ENCODE measurements at regions not wholly inside any gene's neighbourhood (a gene's known extent, or its start where the extent isn't known, plus 50 kb on each side); places are given as distances from the start of the nearest gene placed in this dataset.

DNA sequence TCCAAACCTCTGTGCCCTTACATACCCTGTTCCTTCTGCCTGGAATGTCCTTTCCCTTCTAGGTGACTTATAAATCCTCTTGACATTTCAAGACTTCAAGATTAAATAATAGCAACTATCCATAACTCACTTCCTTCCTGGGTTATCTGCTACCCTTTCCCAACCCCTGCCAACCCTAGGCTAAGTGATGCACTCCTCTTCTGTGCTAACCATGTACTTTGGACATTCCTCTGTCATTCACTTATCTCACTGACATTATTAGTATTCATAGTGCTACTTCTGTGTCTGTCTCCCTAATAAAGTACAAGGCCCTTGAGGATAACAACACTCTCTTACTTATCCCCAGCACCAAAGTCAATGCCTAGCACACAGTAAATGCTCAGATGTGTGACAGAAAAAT is 307.1 kb downstream of the ENC1 start:
- peaks cover 8% of the 10 kb centered on the region for H3K4me1 ChIP-seq (ENCODE audit: control insufficient read depth, insufficient read depth, low read length, poor library complexity, severe bottlenecking)
- H3K4me3 ChIP-seq (ENCODE audit: extremely low read depth, insufficient read depth, low read length, poor library complexity, severe bottlenecking) = no peak overlapping the region
- H3K27ac ChIP-seq (ENCODE audit: low read depth, low read length, severe bottlenecking) = no peak overlapping the region
- no peaks in the 10 kb centered on the region for H3K36me3 ChIP-seq (ENCODE audit: control insufficient read depth, insufficient read depth, low read length)
- H3K9me3 ChIP-seq (ENCODE audit: control insufficient read depth, low read length) = no peaks in the 10 kb centered on the region

DNA sequence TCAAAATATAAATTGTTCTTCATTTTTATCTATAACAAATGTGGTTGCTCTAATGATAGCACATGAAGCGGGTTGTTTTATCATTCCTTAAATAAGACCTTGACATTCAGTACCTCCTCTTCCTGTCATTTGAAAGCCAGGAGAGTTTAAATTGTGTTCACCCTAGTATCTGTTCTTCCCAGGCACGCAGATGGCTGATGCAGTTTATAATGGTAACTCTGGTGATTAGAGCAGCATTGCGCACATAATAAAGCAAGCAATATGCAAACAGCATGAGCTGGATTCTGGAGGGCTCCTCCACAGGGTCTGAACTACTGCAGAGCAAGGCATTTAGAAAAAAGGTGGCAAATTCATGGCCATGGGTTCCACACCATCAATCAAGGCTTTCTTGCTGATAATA is 307.8 kb downstream of the ENC1 start:
- H3K9me3 ChIP-seq (ENCODE audit: control insufficient read depth, low read length) = no peaks in the 10 kb centered on the region
- no peak overlapping the region for H3K27ac ChIP-seq (ENCODE audit: low read depth, low read length, severe bottlenecking)
- 100% methylated on average over 1 to 2 of the region's 3 CpGs for WGBS, 2 experiments (ENCODE audit: insufficient coverage in 2 of 2)
- no peak overlapping the region for H3K4me3 ChIP-seq (ENCODE audit: extremely low read depth, insufficient read depth, low read length, poor library complexity, severe bottlenecking)
- H3K4me1 ChIP-seq (ENCODE audit: control insufficient read depth, insufficient read depth, low read length, poor library complexity, severe bottlenecking) = peaks cover 5% of the 10 kb centered on the region
- H3K36me3 ChIP-seq (ENCODE audit: control insufficient read depth, insufficient read depth, low read length) = no peaks in the 10 kb centered on the region

DNA sequence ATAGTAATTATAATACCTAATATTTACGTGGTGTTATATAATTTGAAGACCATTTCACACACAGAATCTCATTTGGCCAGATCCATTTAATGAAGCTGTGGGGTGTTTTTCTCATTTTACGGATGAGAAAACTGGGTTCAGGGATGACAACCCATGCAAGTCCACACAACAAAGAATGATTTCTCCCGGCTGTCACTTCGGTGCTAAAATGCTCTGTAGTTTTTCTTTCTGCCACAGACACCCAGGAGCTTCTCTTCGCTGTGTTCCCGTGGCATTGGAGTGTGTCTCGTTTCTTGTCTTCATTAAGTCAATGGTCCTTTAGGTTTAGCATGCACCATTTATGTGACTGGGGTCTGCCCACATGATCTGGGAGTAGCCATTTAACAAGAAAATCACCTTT is 308.5 kb downstream of the ENC1 start:
- Histone ChIP-seq H3K4me3 (ENCODE audit: extremely low read depth, insufficient read depth, low read length, poor library complexity, severe bottlenecking) (no peak overlapping the region), H3K27ac (ENCODE audit: low read depth, low read length, severe bottlenecking) (no peak overlapping the region), H3K9me3 (ENCODE audit: control insufficient read depth, low read length) (no peaks in the 10 kb centered on the region), H3K36me3 (ENCODE audit: control insufficient read depth, insufficient read depth, low read length) (no peaks in the 10 kb centered on the region), H3K4me1 (ENCODE audit: control insufficient read depth, insufficient read depth, low read length, poor library complexity, severe bottlenecking) (peaks cover 7% of the 10 kb centered on the region)
- WGBS, 2 experiments (ENCODE audit: insufficient coverage in 2 of 2) = 92 to 98% methylated on average over 5 to 6 of the region's 7 CpGs

DNA sequence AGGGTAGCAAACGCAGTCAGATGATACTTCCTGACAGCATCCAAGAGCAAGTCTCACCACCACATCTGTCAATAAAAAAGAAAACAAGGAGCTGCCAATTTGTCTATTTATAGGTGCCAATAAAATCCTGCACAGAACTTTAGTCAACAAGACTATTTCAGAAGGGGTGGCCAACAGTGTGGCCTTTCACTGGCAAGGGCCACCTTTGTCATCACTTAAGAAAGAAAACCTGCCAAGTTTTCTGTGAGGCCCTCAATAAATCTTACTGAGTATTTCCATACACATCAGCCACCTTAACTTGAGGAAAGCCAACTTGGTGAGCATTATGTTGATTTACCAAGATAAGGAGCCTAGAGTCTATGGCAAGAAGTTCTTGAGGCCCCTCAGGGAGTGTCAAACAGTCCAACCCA is 312.3 kb downstream of the ENC1 start:
- H3K27ac ChIP-seq (ENCODE audit: low read depth, low read length, severe bottlenecking) = no peak overlapping the region

DNA sequence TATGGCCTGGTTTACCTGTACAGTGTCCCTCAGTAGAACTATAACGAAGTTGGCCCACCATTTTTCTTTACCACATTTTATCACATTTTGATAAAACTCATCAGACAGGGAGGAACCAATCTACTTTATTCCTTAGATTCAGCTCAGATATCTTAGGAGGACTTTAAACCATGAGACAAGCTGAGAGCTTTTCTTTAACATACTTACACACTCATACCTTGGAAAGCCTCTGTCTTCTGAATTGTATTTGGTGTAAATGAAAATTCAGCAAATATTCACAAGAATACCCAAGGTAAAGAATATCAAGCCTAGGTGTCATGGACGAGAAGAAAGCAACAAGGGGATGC is 313.2 kb downstream of the ENC1 start:
- Histone ChIP-seq H3K4me3 (ENCODE audit: extremely low read depth, insufficient read depth, low read length, poor library complexity, severe bottlenecking) (no peak overlapping the region), H3K27ac (ENCODE audit: low read depth, low read length, severe bottlenecking) (peak overlapping the region; percentile 76), H3K9me3 (ENCODE audit: control insufficient read depth, low read length) (no peaks in the 10 kb centered on the region), H3K36me3 (ENCODE audit: control insufficient read depth, insufficient read depth, low read length) (no peaks in the 10 kb centered on the region), H3K4me1 (ENCODE audit: control insufficient read depth, insufficient read depth, low read length, poor library complexity, severe bottlenecking) (peaks cover 14% of the 10 kb centered on the region)
- WGBS, 2 experiments (ENCODE audit: insufficient coverage in 2 of 2) = 91% methylated on average over 1 of the region's 2 CpGs; no CpG with 5 or more reads in 1 of the 2 experiments

More for the DNA sequence above, 312.3 kb downstream of the ENC1 start:
- peaks cover 14% of the 10 kb centered on the region for H3K4me1 ChIP-seq (ENCODE audit: control insufficient read depth, insufficient read depth, low read length, poor library complexity, severe bottlenecking)
- H3K4me3 ChIP-seq (ENCODE audit: extremely low read depth, insufficient read depth, low read length, poor library complexity, severe bottlenecking) = no peak overlapping the region
- 100% methylated on average over 1 of the region's 1 CpG; no CpG with 5 or more reads in 1 of the 2 experiments for WGBS, 2 experiments (ENCODE audit: insufficient coverage in 2 of 2)
- no peaks in the 10 kb centered on the region for H3K9me3 ChIP-seq (ENCODE audit: control insufficient read depth, low read length)
- H3K36me3 ChIP-seq (ENCODE audit: control insufficient read depth, insufficient read depth, low read length) = no peaks in the 10 kb centered on the region

DNA sequence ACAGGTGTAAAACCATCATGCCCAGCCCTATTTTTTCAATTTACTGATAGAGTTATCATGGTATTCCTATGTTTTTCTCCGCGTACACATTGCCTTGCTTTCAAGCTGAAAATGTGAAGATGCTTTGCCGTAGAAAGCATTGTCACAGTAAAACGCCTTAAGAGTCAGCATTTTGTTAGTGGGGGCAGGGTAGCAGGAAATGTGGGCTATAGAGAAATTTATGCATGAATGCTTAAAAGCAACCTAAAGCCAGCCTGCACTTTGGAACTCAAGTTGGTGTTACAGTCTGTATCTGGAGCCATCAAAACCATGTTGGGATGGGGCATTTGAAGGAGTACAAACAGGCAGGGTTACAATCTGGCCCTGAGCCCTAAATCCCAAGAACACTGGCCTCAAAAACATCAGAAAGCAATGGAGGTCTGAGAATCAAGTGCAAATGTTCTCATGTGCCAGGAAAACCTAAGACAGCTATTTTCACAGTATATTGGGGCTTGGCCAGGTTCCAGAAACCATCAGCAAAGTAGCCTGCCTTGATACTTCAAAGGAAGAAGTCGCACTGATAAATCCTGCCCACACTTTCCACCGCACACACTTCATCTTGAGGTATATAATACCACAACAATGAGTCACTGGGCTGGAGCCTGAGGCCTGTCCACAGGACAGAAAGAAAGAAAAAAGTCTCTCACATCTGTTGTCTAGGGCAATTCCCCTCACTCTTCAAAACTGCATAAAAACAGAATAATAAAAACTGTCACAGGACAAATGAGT is 313.8 kb downstream of the ENC1 start:
- Histone ChIP-seq H3K4me1 (ENCODE audit: control insufficient read depth, insufficient read depth, low read length, poor library complexity, severe bottlenecking) (peaks cover 14% of the 10 kb centered on the region), H3K36me3 (ENCODE audit: control insufficient read depth, insufficient read depth, low read length) (no peaks in the 10 kb centered on the region), H3K9me3 (ENCODE audit: control insufficient read depth, low read length) (no peaks in the 10 kb centered on the region), H3K4me3 (ENCODE audit: extremely low read depth, insufficient read depth, low read length, poor library complexity, severe bottlenecking) (no peak overlapping the region), H3K27ac (ENCODE audit: low read depth, low read length, severe bottlenecking) (peak overlapping the region; percentile 76)
- 88 to 93% methylated on average over 3 to 6 of the region's 6 CpGs for WGBS, 2 experiments (ENCODE audit: insufficient coverage in 2 of 2)

DNA sequence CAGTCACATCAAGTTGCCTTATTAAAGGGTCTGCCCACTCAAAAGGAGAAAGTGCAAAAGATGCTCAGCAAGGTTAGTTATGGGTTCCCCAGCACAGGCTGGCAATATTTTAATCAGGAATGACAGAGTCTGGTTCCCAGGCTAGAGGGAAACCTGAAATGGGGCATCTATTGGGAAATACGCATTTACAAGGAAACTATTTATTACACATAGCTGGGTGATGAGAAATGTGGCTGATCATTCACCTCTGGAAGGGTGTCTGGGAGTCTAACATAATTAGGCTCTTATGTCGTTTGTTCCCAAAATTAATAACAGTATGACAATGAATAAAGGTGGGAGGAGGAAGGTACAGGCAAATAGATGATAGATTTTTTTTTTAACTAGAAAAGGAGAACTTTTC is 314.7 kb downstream of the ENC1 start:
- no CpG with 5 or more reads among the region's 2 CpGs for WGBS, 2 experiments (ENCODE audit: insufficient coverage in 2 of 2)
- Histone ChIP-seq H3K4me1 (ENCODE audit: control insufficient read depth, insufficient read depth, low read length, poor library complexity, severe bottlenecking) (peaks cover 14% of the 10 kb centered on the region), H3K27ac (ENCODE audit: low read depth, low read length, severe bottlenecking) (no peak overlapping the region), H3K9me3 (ENCODE audit: control insufficient read depth, low read length) (no peaks in the 10 kb centered on the region), H3K4me3 (ENCODE audit: extremely low read depth, insufficient read depth, low read length, poor library complexity, severe bottlenecking) (no peak overlapping the region), H3K36me3 (ENCODE audit: control insufficient read depth, insufficient read depth, low read length) (no peaks in the 10 kb centered on the region)

DNA sequence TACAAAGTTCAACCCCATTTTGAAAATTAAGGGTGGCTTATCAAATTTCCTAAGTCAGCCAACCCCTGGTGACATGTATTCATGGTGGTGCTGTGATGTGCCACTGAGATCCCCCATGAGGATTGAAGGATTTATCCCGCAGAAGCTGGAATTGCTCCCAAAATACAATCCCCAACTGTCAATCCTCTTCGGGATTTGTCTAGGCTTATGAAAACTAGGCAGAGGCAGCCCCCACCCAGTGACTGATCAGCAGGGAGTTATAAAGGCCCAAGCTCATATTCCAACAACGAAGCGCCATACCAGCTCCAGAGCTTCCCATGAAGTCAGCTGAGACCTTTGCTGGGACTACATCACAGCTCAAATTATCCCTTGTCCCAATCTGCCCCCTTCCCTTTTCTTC is 316.0 kb downstream of the ENC1 start:
- Histone ChIP-seq H3K27ac (ENCODE audit: low read depth, low read length, severe bottlenecking) (no peak overlapping the region), H3K9me3 (ENCODE audit: control insufficient read depth, low read length) (no peaks in the 10 kb centered on the region), H3K36me3 (ENCODE audit: control insufficient read depth, insufficient read depth, low read length) (no peaks in the 10 kb centered on the region), H3K4me3 (ENCODE audit: extremely low read depth, insufficient read depth, low read length, poor library complexity, severe bottlenecking) (no peak overlapping the region), H3K4me1 (ENCODE audit: control insufficient read depth, insufficient read depth, low read length, poor library complexity, severe bottlenecking) (peaks cover 14% of the 10 kb centered on the region)
- 94 to 100% methylated on average over 4 of the region's 4 CpGs for WGBS, 2 experiments (ENCODE audit: insufficient coverage in 2 of 2)

DNA sequence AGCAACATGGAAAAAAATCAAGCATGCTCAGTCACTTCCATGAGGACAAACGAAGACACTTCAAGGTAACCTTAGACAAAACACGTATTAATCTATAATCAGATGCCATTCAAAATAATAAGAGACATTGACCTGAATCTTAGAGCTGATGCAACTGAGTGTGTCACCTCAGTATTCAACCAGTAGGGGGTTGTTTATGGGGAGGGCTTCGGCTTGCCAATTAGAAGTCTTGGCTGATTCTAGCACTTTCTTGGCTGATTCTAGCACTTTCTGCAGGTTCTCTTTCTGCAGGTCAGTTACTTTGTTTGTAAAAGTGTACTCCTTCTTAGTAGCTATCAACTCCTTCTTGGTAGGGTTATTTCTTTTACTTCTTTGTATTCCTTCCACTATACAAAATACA is 317.6 kb downstream of the ENC1 start:
- no peak overlapping the region for H3K27ac ChIP-seq (ENCODE audit: low read depth, low read length, severe bottlenecking)
- peaks cover 14% of the 10 kb centered on the region for H3K4me1 ChIP-seq (ENCODE audit: control insufficient read depth, insufficient read depth, low read length, poor library complexity, severe bottlenecking)
- H3K4me3 ChIP-seq (ENCODE audit: extremely low read depth, insufficient read depth, low read length, poor library complexity, severe bottlenecking) = no peak overlapping the region
- no peaks in the 10 kb centered on the region for H3K9me3 ChIP-seq (ENCODE audit: control insufficient read depth, low read length)
- WGBS, 2 experiments (ENCODE audit: insufficient coverage in 2 of 2) = 100% methylated on average over 1 of the region's 3 CpGs; no CpG with 5 or more reads in 1 of the 2 experiments
- H3K36me3 ChIP-seq (ENCODE audit: control insufficient read depth, insufficient read depth, low read length) = no peaks in the 10 kb centered on the region

DNA sequence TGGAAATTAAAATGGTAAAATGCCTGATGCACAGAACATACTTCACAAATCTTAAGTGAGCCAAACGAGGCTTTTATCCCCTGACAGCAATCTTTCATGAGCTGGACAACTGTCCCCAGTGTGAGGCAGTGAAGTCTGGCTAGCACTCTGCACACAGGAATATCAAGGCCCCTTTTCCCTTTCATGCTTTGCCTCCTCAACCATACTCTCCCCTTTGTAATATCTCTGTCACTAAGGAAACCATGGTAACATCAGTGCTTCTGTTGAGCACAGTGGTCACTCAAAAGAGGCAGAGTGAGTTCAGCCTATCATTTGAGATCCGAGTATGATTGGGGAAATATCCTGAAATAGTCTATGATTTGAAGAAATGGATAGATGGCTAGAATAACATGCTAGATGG is 318.3 kb downstream of the ENC1 start:
- no peaks in the 10 kb centered on the region for H3K36me3 ChIP-seq (ENCODE audit: control insufficient read depth, insufficient read depth, low read length)
- 71 to 88% methylated on average over 2 of the region's 2 CpGs for WGBS, 2 experiments (ENCODE audit: insufficient coverage in 2 of 2)
- H3K4me3 ChIP-seq (ENCODE audit: extremely low read depth, insufficient read depth, low read length, poor library complexity, severe bottlenecking) = no peak overlapping the region
- no peaks in the 10 kb centered on the region for H3K9me3 ChIP-seq (ENCODE audit: control insufficient read depth, low read length)
- H3K4me1 ChIP-seq (ENCODE audit: control insufficient read depth, insufficient read depth, low read length, poor library complexity, severe bottlenecking) = peaks cover 9% of the 10 kb centered on the region
- no peak overlapping the region for H3K27ac ChIP-seq (ENCODE audit: low read depth, low read length, severe bottlenecking)

DNA sequence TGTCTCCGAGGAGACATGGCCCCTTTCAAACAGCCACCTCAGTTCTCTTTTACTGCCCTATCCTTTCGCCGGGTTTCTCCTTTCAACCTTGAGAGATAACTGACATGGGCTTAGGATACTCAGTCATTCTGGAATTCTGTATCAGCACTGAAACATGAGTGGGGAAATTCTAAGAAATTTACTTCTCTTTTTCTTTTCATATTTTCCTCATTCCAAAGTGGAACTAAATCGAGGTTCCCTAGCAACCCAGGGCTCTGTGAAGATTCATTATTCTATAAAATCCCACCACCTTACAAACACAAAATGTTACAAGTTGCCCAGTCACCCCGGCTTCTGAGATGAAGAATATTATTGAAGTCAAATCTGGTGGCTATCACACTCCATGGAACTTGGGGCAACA is 319.2 kb downstream of the ENC1 start:
- 95 to 100% methylated on average over 3 to 4 of the region's 5 CpGs for WGBS, 2 experiments (ENCODE audit: insufficient coverage in 2 of 2)
- Histone ChIP-seq H3K36me3 (ENCODE audit: control insufficient read depth, insufficient read depth, low read length) (no peaks in the 10 kb centered on the region), H3K27ac (ENCODE audit: low read depth, low read length, severe bottlenecking) (no peak overlapping the region), H3K4me3 (ENCODE audit: extremely low read depth, insufficient read depth, low read length, poor library complexity, severe bottlenecking) (no peak overlapping the region), H3K9me3 (ENCODE audit: control insufficient read depth, low read length) (no peaks in the 10 kb centered on the region), H3K4me1 (ENCODE audit: control insufficient read depth, insufficient read depth, low read length, poor library complexity, severe bottlenecking) (peaks cover 10% of the 10 kb centered on the region)

All from mesodermal cell (in vitro differentiated cells).